T-cell (primary cell): ENCODE measurements at regions not wholly inside any gene's neighbourhood (a gene's known extent, or its start where the extent isn't known, plus 50 kb on each side); places are given as distances from the start of the nearest gene placed in this dataset.

Experiments
- ATAC-seq, 4 experiments: fragments of 200-7000 bp in 3 of 4; fragments of 150-1000 bp in 1 of 4; cut with Tn5 transposase; replicated peaks in 1 of 4; 1 replicate in 3 of 4; 2 replicates in 1 of 4; pipeline ENCODE4 v1.10.0; 2021; ENCODE audit warnings: moderate library complexity in 3 of 4, mild to moderate bottlenecking in 2 of 4, moderate number of reproducible peaks in 1 of 4
- CTCF ChIA-PET, 2 donors: fragments of 300-600 bp; sonication (Branson Sonifier 250); formaldehyde crosslinking; loops; one replicate each; lab custom pipeline; 2022; ENCODE audit warnings: antibody characterized with exemption in 2 of 2; lab: Charles Lee
- POLR2A ChIA-PET, 2 donors: fragments of 300-600 bp; sonication (Branson Sonifier 250); formaldehyde crosslinking; loops; one replicate each; lab custom pipeline; 2022; ENCODE audit warnings: antibody characterized with exemption in 2 of 2; lab: Charles Lee
- DNase-seq, 35 experiments: peaks; one replicate each; pipeline versions ENCODE4 v3.0.0 to v3.0.0-alpha.2; 2013 to 2023
- H3K27ac ChIP-seq: one replicate; pipeline ENCODE4 v1.5.1; 2013; ENCODE audit warnings: low read length
- H3K27me3 ChIP-seq, 2 experiments: replicated peaks in 1 of 2; 1 replicate in 1 of 2; 2 replicates in 1 of 2; pipeline versions ENCODE4 v1.6.1 to v1.7.0; 2013; ENCODE audit warnings: low read length in 1 of 2, mixed read lengths in 1 of 2; ENCODE audit not compliant: control insufficient read depth in 2 of 2, insufficient read depth in 2 of 2; ENCODE audit errors: extremely low read depth in 1 of 2
- H3K36me3 ChIP-seq, 2 donors: 1 replicate in 1 of 2; 2 replicates in 1 of 2; pipeline versions ENCODE4 v1.6.1 to v1.7.0; 2013; ENCODE audit warnings: low read length in 1 of 2; ENCODE audit not compliant: control insufficient read depth in 2 of 2, insufficient read depth in 1 of 2; ENCODE audit errors: extremely low read depth in 1 of 2
- H3K4me1 ChIP-seq, 2 experiments: 1 replicate in 1 of 2; 2 replicates in 1 of 2; pipeline versions ENCODE4 v1.6.1 to v1.7.0; 2013; ENCODE audit warnings: low read length in 2 of 2, mixed read lengths in 1 of 2; ENCODE audit not compliant: insufficient read depth in 2 of 2, control insufficient read depth in 1 of 2; ENCODE audit errors: extremely low read depth in 1 of 2
- H3K4me3 ChIP-seq, 2 donors: 1 replicate in 1 of 2; 2 replicates in 1 of 2; pipeline versions ENCODE4 v1.5.1 to v1.7.0; 2013; ENCODE audit warnings: mild to moderate bottlenecking in 2 of 2, low read length in 1 of 2, moderate library complexity in 1 of 2; ENCODE audit not compliant: control insufficient read depth in 1 of 2; ENCODE audit errors: extremely low read depth in 1 of 2
- H3K9me3 ChIP-seq: 2 replicates; pipeline ENCODE4 v1.7.0; 2013
- H3K27ac Mint-ChIP-seq, 2 donors: one replicate each; pipeline ENCODE4 v1.8.0; 2020 to 2021; ENCODE audit warnings: mild to moderate bottlenecking in 2 of 2, mixed read lengths in 2 of 2
- H3K27me3 Mint-ChIP-seq, 2 donors: one replicate each; pipeline ENCODE4 v1.8.0; 2021 to 2022; ENCODE audit warnings: mixed read lengths in 2 of 2
- H3K36me3 Mint-ChIP-seq: one replicate; pipeline ENCODE4 v1.8.0; 2021; ENCODE audit warnings: mixed read lengths
- H3K4me1 Mint-ChIP-seq, 3 donors: one replicate each; pipeline ENCODE4 v1.8.0; 2020 to 2022; ENCODE audit warnings: mixed read lengths in 3 of 3, mild to moderate bottlenecking in 1 of 3
- H3K4me3 Mint-ChIP-seq, 3 donors: one replicate each; pipeline ENCODE4 v1.8.0; 2020 to 2022; ENCODE audit warnings: mild to moderate bottlenecking in 3 of 3, mixed read lengths in 3 of 3, moderate library complexity in 3 of 3
- H3K9me3 Mint-ChIP-seq, 3 donors: one replicate each; pipeline ENCODE4 v1.8.0; 2020 to 2022; ENCODE audit warnings: mixed read lengths in 3 of 3
- WGBS: methylation state at CpG from one replicate; pipeline ENCODE4 v1.1.5; 2013; ENCODE audit warnings: missing lambda C conversion rate; ENCODE audit not compliant: insufficient coverage; 5-methylcytosine and 5-hydroxymethylcytosine counted together

DNA sequence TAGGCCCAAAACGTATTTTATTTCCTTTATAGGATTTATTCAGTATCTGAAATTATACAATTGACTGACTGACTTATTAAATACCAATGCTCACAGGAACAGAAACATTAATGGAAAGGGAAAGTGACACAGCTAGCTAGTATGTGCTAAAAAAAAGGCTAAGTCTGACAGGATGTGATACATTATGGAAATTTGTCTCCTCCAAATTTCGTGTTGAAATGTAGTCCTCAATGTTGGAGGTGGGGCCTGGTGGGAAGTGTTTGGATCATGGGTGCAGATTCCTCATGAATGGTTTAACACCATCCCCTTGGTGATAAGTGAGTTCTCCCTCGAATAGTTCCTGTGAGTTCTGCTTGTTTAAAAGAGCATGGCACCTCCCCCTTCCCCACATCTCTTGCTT lies 70.6 kb upstream of the WDR75 start:
- ATAC-seq (no peak), DNase-seq (no peak)
- H3K4me3 ChIP-seq: no peak overlapping the region
- H3K27me3 ChIP-seq: no peaks in the 10 kb centered on the region
- no peak overlapping the region for H3K4me3 Mint-ChIP-seq
- no CpG with 5 or more reads among the region's 3 CpGs for WGBS
- H3K4me1 Mint-ChIP-seq: peaks cover 6 to 7% (median 6%) of the 10 kb centered on the region in 3 donors
- H3K4me1 ChIP-seq: peaks cover 0 to 22% of the 10 kb centered on the region in 2 experiments
- no peak overlapping the region for H3K27ac ChIP-seq
- H3K9me3 Mint-ChIP-seq: no peaks in the 10 kb centered on the region
- H3K27ac Mint-ChIP-seq: no peak overlapping the region
- no peaks in the 10 kb centered on the region for H3K27me3 Mint-ChIP-seq
- no peaks in the 10 kb centered on the region for H3K36me3 ChIP-seq
- ChIA-PET CTCF (no interaction called here), POLR2A (no interaction called here)
- no peaks in the 10 kb centered on the region for H3K9me3 ChIP-seq
- H3K36me3 Mint-ChIP-seq: no peaks in the 10 kb centered on the region

DNA sequence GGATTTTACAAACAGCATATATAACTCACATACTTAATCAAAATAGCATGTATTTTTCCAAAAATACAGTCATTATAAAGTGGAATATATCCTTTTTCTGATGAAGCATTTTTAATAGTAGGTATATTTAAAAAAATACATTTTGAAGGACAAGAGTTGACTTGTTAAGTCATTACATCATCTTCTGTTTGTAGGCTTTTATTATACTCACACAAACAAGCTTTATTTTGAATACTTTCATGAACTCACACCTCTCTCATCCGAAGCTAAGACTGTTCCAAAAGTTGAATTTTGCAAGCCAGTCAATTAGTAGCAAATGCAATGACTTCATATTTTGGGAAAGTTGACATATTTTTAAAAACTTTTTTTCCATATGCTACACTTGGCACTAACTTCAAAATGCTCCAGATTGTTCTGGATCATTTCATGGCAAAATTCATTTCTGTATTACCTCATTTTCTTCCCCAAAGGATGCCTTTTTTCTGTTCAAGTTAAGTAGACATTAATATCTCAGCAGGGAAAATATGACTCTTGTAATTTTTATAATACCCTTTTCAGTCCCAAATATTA lies 68.5 kb upstream of the WDR75 start:
- no peaks in the 10 kb centered on the region for H3K27me3 Mint-ChIP-seq
- no peaks in the 10 kb centered on the region for H3K36me3 ChIP-seq
- DNase-seq: no peak
- no peak overlapping the region for H3K4me3 ChIP-seq
- ChIA-PET POLR2A (no interaction called here), CTCF (no interaction called here)
- no peaks in the 10 kb centered on the region for H3K9me3 Mint-ChIP-seq
- WGBS: no CpG with 5 or more reads among the region's 1 CpG
- no peak overlapping the region for H3K27ac ChIP-seq
- peaks cover 0 to 7% of the 10 kb centered on the region in 2 experiments for H3K4me1 ChIP-seq
- H3K4me3 Mint-ChIP-seq: no peak overlapping the region
- ATAC-seq: no peak
- H3K9me3 ChIP-seq: no peaks in the 10 kb centered on the region
- no peak overlapping the region for H3K27ac Mint-ChIP-seq
- no peaks in the 10 kb centered on the region for H3K36me3 Mint-ChIP-seq
- peaks cover 6 to 7% (median 6%) of the 10 kb centered on the region in 3 donors for H3K4me1 Mint-ChIP-seq
- H3K27me3 ChIP-seq: no peaks in the 10 kb centered on the region

DNA sequence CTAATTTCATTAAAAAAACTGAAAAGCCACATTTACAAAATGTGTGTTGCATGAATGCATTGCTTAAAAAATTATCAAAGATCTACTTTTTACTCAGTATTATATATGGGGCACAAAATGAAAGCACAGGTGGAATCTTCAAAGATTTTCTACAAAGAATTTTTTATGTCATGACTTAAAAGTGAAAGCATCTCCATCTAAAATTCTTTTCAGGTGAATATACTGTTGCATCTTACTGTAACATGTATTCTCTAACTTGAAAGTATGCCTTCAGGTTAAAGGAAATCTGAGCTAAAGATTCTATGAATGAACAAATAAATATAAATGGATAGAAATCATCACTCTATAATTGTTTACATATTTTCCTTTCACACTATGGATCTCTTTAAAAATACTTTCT lies 66.8 kb upstream of the WDR75 start:
- no peaks in the 10 kb centered on the region for H3K36me3 Mint-ChIP-seq
- DNase-seq (no peak), ATAC-seq (no peak)
- H3K4me3 Mint-ChIP-seq: no peak overlapping the region
- H3K9me3 ChIP-seq: no peaks in the 10 kb centered on the region
- no peak overlapping the region for H3K27ac ChIP-seq
- ChIA-PET POLR2A (no interaction called here), CTCF (no interaction called here)
- H3K4me3 ChIP-seq: no peak overlapping the region
- H3K27me3 Mint-ChIP-seq: no peaks in the 10 kb centered on the region
- no peaks in the 10 kb centered on the region for H3K9me3 Mint-ChIP-seq
- no peaks in the 10 kb centered on the region for H3K27me3 ChIP-seq
- peaks cover 6 to 7% (median 6%) of the 10 kb centered on the region in 3 donors for H3K4me1 Mint-ChIP-seq
- no peak overlapping the region for H3K27ac Mint-ChIP-seq
- H3K4me1 ChIP-seq: peaks cover 0 to 7% of the 10 kb centered on the region in 2 experiments
- H3K36me3 ChIP-seq: no peaks in the 10 kb centered on the region

DNA sequence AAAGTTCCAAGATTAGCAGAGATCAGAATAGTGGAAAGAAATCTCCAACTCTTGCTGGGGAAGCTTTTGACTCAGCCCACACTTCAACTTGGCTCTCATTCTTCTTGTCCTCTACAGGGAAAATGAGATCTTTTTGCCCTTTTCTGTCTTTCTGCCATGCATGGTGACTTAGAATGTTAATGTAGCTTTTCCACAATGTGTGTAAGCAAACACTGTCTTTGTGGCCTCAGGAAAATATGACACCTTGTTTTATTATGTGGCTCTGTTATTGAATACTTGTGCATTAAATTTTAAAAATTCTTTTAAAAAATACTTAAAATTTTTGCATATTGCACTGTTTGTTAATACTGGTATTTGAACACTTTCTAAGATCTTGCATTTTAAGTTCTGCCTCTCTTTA lies 65.4 kb upstream of the WDR75 start:
- no peak overlapping the region for H3K4me3 Mint-ChIP-seq
- no peak for DNase-seq
- no peaks in the 10 kb centered on the region for H3K27me3 Mint-ChIP-seq
- no peak for ATAC-seq
- H3K27ac Mint-ChIP-seq: no peak overlapping the region
- H3K27ac ChIP-seq: no peak overlapping the region
- H3K36me3 Mint-ChIP-seq: no peaks in the 10 kb centered on the region
- no peak overlapping the region for H3K4me3 ChIP-seq
- H3K4me1 Mint-ChIP-seq: peaks cover 6 to 7% (median 6%) of the 10 kb centered on the region in 3 donors
- no peaks in the 10 kb centered on the region for H3K9me3 ChIP-seq
- H3K4me1 ChIP-seq: peaks cover 0 to 7% of the 10 kb centered on the region in 2 experiments
- H3K9me3 Mint-ChIP-seq: no peaks in the 10 kb centered on the region
- H3K27me3 ChIP-seq: no peaks in the 10 kb centered on the region
- POLR2A ChIA-PET: no interaction called here
- no peaks in the 10 kb centered on the region for H3K36me3 ChIP-seq
- CTCF ChIA-PET: no interaction called here

DNA sequence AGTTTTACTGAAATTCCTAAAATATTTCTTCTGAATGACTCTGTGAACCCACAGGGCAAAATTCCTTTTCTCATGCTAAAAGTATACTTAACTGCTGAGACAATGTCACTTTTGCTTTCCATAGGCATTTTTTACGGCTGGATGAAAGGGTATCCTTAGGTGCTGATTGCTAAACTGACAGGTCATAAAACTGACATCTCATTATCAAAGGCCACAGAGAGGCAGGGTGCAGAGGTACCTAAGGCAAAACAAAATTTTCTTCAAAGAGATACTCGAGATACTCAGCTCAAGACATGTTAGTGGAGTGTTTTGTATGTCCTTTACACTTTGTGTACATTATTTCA lies 62.0 kb upstream of the WDR75 start:
- DNase-seq (no peak), ATAC-seq (no peak)
- H3K4me1 Mint-ChIP-seq: peaks cover 0 to 5% (median 3%) of the 10 kb centered on the region in 3 donors
- no peak overlapping the region for H3K27ac Mint-ChIP-seq
- H3K27me3 Mint-ChIP-seq: no peaks in the 10 kb centered on the region
- POLR2A ChIA-PET: interaction anchor here in 1 of 2 donors (0.8 kb wide), 1 partner anchor 27 kb away, joined by 5 read pairs; no protein-coding TSS in a partner anchor
- H3K4me1 ChIP-seq: peaks cover 0 to 2% of the 10 kb centered on the region in 2 experiments
- no peak overlapping the region for H3K27ac ChIP-seq
- no peak overlapping the region for H3K4me3 ChIP-seq
- no peaks in the 10 kb centered on the region for H3K36me3 Mint-ChIP-seq
- no peak overlapping the region for H3K4me3 Mint-ChIP-seq
- no CpG with 5 or more reads among the region's 2 CpGs for WGBS
- no peaks in the 10 kb centered on the region for H3K27me3 ChIP-seq
- H3K9me3 ChIP-seq: no peaks in the 10 kb centered on the region
- no peaks in the 10 kb centered on the region for H3K9me3 Mint-ChIP-seq
- no peaks in the 10 kb centered on the region for H3K36me3 ChIP-seq
- CTCF ChIA-PET: interaction anchor here in 1 of 2 donors (0.7 to 1.0 kb wide), 2 partner anchors 13 to 237 kb away, joined by 3 to 4 read pairs; no protein-coding TSS in a partner anchor

DNA sequence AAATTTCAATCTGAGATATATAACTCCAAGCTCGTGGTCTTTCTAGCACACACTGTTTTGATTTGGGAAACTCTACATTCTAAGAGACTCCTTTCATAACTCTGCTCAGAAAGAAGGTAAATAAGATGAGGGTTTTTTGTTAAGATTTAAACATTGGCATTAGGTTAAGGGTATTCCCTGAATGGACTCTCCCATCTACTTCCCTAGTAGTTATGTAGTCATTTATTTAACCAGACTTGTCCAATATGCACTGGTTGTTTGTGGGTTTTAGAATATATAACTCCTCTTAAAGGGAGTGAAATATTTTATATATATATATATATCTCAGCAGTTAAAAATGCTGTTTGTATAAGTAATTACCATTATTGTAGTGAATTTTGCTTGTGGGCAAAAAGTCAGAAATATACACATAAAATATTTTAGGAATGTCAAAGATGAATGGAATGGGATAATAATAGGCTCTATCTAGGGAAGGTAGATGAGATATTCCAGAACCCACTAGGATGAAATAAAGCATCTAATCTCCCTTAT lies 61.5 kb upstream of the WDR75 start:
- no peaks in the 10 kb centered on the region for H3K27me3 Mint-ChIP-seq
- no peak overlapping the region for H3K4me3 Mint-ChIP-seq
- Histone ChIP-seq H3K9me3 (no peaks in the 10 kb centered on the region), H3K4me1 (no peaks in the 10 kb centered on the region), H3K27ac (no peak overlapping the region), H3K4me3 (no peak overlapping the region), H3K36me3 (no peaks in the 10 kb centered on the region), H3K27me3 (no peaks in the 10 kb centered on the region)
- no CpG with 5 or more reads among the region's 1 CpG for WGBS
- H3K36me3 Mint-ChIP-seq: no peaks in the 10 kb centered on the region
- ATAC-seq (no peak), DNase-seq (no peak)
- H3K27ac Mint-ChIP-seq: no peak overlapping the region
- POLR2A ChIA-PET: interaction anchor here in 1 of 2 donors (0.6 kb wide), 1 partner anchor 261 kb away, joined by 3 read pairs; no protein-coding TSS in a partner anchor
- CTCF ChIA-PET: interaction anchor here in 1 of 2 donors (0.7 to 1.0 kb wide), 2 partner anchors 13 to 238 kb away, joined by 3 to 4 read pairs; no protein-coding TSS in a partner anchor
- H3K4me1 Mint-ChIP-seq: no peaks in the 10 kb centered on the region
- H3K9me3 Mint-ChIP-seq: no peaks in the 10 kb centered on the region
